HL-60 (cell line): ENCODE measurements at regions not wholly inside any gene's neighbourhood (a gene's known extent, or its start where the extent isn't known, plus 50 kb on each side); places are given as distances from the start of the nearest gene placed in this dataset.

Experiments used
- DNase-seq, 2 experiments: peaks; one replicate each; pipeline ENCODE4 v3.0.0-alpha.2; 2010 to 2020; ENCODE audit warnings: low read depth in 1 of 2, low spot score in 1 of 2
- H3K27ac ChIP-seq: fragments of 250-450 bp; sonication (Bioruptor Pico); replicated peaks from 2 replicates; pipeline ENCODE4 v1.5.1; 2020; ENCODE audit warnings: mild to moderate bottlenecking, moderate library complexity
- H3K27me3 ChIP-seq: fragments of 250-450 bp; sonication (Bioruptor Pico); 2 replicates; pipeline ENCODE4 v1.5.1; 2021; ENCODE audit warnings: mild to moderate bottlenecking, moderate library complexity; ENCODE audit not compliant: insufficient read depth, poor library complexity, severe bottlenecking
- H3K4me3 ChIP-seq: replicated peaks from 2 replicates; pipeline ENCODE4 v1.5.1; 2011; ENCODE audit warnings: mild to moderate bottlenecking, control low read depth, low read length; ENCODE audit not compliant: insufficient read depth
- GABPA ChIP-seq: IDR thresholded peaks from 2 replicates; pipeline ENCODE4 v1.6.1; 2012; ENCODE audit warnings: low read depth
- POLR2AphosphoS5 ChIP-seq: IDR thresholded peaks from 2 replicates; pipeline ENCODE4 v1.6.1; 2012; ENCODE audit warnings: low read depth
- REST ChIP-seq: IDR thresholded peaks from 2 replicates; pipeline ENCODE4 v1.6.1; 2012; ENCODE audit warnings: low read depth; ENCODE audit not compliant: insufficient replicate concordance
- SPI1 ChIP-seq: IDR thresholded peaks from 2 replicates; pipeline ENCODE4 v1.6.1; 2012; ENCODE audit warnings: low read depth, mild to moderate bottlenecking, borderline replicate concordance
- TF ChIP-seq, protein P1 (sequence below): IDR thresholded peaks from one replicate; pipeline ENCODE4 v1.5.1; 2011; ENCODE audit warnings: low read length, control low read depth, inconsistent platforms; ENCODE audit not compliant: insufficient read depth

DNA sequence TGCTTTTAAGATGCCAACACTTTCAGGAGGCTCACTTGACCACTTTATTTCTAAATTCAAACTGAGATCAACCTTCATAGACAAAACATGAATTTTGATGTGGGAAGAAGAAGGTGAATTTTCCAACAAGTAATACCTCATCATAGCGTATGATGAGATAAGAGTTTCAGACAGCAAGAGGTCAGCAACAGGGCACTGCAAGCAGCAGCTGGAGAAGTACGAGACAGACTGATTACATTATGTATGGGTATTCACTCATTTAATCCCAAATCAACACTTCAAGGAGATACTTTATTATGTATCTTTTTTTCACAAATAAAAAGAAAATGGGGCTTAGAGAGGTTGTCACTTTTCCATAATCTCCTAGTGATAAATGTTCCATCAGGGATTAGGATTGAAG, 389.8 kb downstream of the TBC1D4 start:
- TF ChIP-seq SPI1: no peak
- TF ChIP-seq REST: no peak
- TF ChIP-seq GABPA: no peak
- no peak for TF ChIP-seq POLR2AphosphoS5
- TF ChIP-seq, protein P1, sequence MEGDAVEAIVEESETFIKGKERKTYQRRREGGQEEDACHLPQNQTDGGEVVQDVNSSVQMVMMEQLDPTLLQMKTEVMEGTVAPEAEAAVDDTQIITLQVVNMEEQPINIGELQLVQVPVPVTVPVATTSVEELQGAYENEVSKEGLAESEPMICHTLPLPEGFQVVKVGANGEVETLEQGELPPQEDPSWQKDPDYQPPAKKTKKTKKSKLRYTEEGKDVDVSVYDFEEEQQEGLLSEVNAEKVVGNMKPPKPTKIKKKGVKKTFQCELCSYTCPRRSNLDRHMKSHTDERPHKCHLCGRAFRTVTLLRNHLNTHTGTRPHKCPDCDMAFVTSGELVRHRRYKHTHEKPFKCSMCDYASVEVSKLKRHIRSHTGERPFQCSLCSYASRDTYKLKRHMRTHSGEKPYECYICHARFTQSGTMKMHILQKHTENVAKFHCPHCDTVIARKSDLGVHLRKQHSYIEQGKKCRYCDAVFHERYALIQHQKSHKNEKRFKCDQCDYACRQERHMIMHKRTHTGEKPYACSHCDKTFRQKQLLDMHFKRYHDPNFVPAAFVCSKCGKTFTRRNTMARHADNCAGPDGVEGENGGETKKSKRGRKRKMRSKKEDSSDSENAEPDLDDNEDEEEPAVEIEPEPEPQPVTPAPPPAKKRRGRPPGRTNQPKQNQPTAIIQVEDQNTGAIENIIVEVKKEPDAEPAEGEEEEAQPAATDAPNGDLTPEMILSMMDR: no peak
- Histone ChIP-seq H3K27ac (no peak overlapping the region), H3K4me3 (no peak overlapping the region), H3K27me3 (no peaks in the 10 kb centered on the region)
- DNase-seq: no peak

DNA sequence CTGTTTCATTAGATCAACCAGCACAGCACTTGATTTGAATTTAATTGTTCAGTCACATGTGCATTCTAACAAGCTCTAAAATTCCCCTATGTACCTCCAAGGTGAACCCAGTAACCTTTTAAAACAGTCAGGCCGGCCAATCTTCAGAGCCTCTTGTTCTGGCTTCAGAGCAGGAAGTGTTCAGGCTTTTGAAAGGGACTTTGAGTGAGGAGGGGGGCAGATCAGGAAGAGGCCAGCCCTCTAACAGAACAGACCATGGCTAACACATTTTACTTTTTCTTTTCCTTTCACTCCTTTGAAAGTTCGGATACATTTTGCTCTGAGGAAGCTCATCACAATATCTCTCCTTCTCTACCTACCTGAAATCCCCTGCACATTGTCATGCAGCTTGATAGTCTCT, 390.3 kb downstream of the TBC1D4 start:
- no peak overlapping the region for H3K27ac ChIP-seq
- DNase-seq: no peak
- H3K4me3 ChIP-seq: no peak overlapping the region
- no peaks in the 10 kb centered on the region for H3K27me3 ChIP-seq
- TF ChIP-seq POLR2AphosphoS5 (no peak), SPI1 (no peak), GABPA (no peak), REST (no peak)
- TF ChIP-seq, protein P1: no peak

DNA sequence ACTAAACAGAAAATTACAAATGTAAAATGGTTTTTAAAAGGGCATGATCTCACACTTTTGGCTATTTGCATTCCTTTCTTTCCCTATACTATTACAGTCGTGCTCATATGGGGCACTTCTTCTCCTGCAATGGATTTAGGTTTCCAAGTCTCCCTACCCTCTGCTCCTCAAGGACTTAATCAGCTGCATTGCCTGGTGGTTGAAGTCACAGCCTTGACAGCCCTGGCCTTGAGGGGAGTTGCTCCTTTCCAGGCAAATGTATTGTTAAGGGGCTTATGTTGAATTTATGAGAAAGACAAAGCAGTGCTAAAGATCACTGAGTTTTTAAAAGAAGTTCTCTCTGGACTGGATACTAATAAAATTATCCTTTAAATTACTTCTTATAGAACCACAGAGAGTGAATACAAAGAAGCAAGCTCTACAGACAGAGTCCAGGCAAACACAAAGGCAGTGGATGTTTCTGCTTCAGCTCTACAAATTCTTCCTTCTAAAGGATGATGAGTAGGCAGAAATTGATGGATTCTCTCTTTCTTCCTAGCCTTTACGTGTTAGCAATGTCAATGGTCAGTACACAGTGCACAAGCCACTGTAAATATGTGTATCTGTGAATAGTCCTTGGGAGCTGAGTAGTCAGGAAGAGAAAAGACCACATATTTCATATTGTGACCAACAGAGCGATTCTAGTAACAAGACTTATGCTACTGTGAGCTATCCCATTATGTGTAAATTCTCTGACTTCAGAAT, 390.9 kb downstream of the TBC1D4 start:
- Histone ChIP-seq H3K4me3 (no peak overlapping the region), H3K27ac (no peak overlapping the region), H3K27me3 (no peaks in the 10 kb centered on the region)
- DNase-seq: no peak
- TF ChIP-seq REST (no peak), SPI1 (no peak), GABPA (no peak), POLR2AphosphoS5 (no peak)
- TF ChIP-seq, protein P1: no peak
